AG04449 (cell line): ENCODE measurements at regions not wholly inside any gene's neighbourhood (a gene's known extent, or its start where the extent isn't known, plus 50 kb on each side); places are given as distances from the start of the nearest gene placed in this dataset.
"Not testable (repeated sequence)": the region's sequence is repeated elsewhere in the genome, so short reads cannot be mapped to it uniquely, and the experiment has no call there.

Source experiments
- CTCF ChIA-PET: fragments of 350-600 bp; formaldehyde crosslinking; extraction: SDS; loops from one replicate; lab custom pipeline; 2021; ENCODE audit warnings: antibody characterized with exemption; lab: Yijun Ruan, JAX
- POLR2A ChIA-PET: fragments of 400-600, 350-600 bp; formaldehyde crosslinking; extraction: SDS; loops from one replicate; lab custom pipeline; 2020; ENCODE audit warnings: antibody characterized with exemption, inconsistent platforms; lab: Yijun Ruan, JAX
- DNase-seq: peaks from one replicate; pipeline ENCODE4 v3.0.0-alpha.2; 2010; ENCODE audit warnings: low read depth, low spot score
- H3K4me3 ChIP-seq: 2 replicates; pipeline ENCODE4 v1.5.1; 2011; ENCODE audit warnings: low read depth, mild to moderate bottlenecking, control low read depth, low read length
- CTCF ChIP-seq: IDR thresholded peaks from one replicate; pipeline ENCODE4 v1.5.1; 2011; ENCODE audit warnings: mild to moderate bottlenecking, moderate library complexity, low read length, control low read depth, inconsistent platforms; ENCODE audit not compliant: insufficient read depth; ENCODE audit errors: missing control alignments

- CTCF ChIA-PET = no interaction called here
- no peak for TF ChIP-seq CTCF
- POLR2A ChIA-PET = no interaction called here
- no peak overlapping the region for H3K4me3 ChIP-seq
- DNase-seq = no peak
Observed at GRCh38 chr3:16769525-16769924, 115.2 kb upstream of the PLCL2 start.

- no peak overlapping the region for H3K4me3 ChIP-seq
- no peak for DNase-seq
- POLR2A ChIA-PET = no interaction called here
- CTCF ChIA-PET = no interaction called here
- TF ChIP-seq CTCF = no peak
Observed at GRCh38 chr3:16770021-16770420, 114.7 kb upstream of the PLCL2 start.

- DNase-seq = no peak
- POLR2A ChIA-PET = no interaction called here
- no peak for TF ChIP-seq CTCF
- CTCF ChIA-PET = no interaction called here
- H3K4me3 ChIP-seq = no peak overlapping the region
Observed at GRCh38 chr3:16770792-16771191, 114.0 kb upstream of the PLCL2 start.

- DNase-seq, H3K4me3 ChIP-seq, CTCF ChIA-PET, POLR2A ChIA-PET: not testable (repeated sequence)
Observed at GRCh38 chr3:16773594-16773993, 111.2 kb upstream of the PLCL2 start.

GRCh38 chr3:16774536-16774935 is 110.2 kb upstream of the PLCL2 start:
- POLR2A ChIA-PET, DNase-seq, H3K4me3 ChIP-seq, CTCF ChIA-PET: not testable (repeated sequence)

GRCh38 chr3:16784973-16785372 is 99.8 kb upstream of the PLCL2 start:
- TF ChIP-seq CTCF = no peak
- no peak for DNase-seq
- ChIA-PET POLR2A (no interaction called here), CTCF (no interaction called here)
- H3K4me3 ChIP-seq = no peak overlapping the region

GRCh38 chr3:16785465-16785864 is 99.3 kb upstream of the PLCL2 start:
- POLR2A ChIA-PET = no interaction called here
- TF ChIP-seq CTCF = no peak
- no peak overlapping the region for H3K4me3 ChIP-seq
- CTCF ChIA-PET = no interaction called here
- no peak for DNase-seq
